Fibroblast of lung (primary cell): ENCODE measurements at regions not wholly inside any gene's neighbourhood (a gene's known extent, or its start where the extent isn't known, plus 50 kb on each side); places are given as distances from the start of the nearest gene placed in this dataset.
"Not testable (repeated sequence)": the region's sequence is repeated elsewhere in the genome, so short reads cannot be mapped to it uniquely, and the experiment has no call there.

Source experiments
- DNase-seq, 2 donors: peaks; one replicate each; pipeline versions ENCODE4 v3.0.0 to v3.0.0-alpha.2; 2010; ENCODE audit warnings: low read depth in 2 of 2
- H2AFZ ChIP-seq: 2 replicates; pipeline ENCODE4 v1.5.1; 2012; ENCODE audit warnings: low read length, control low read depth, inconsistent platforms
- H3K27ac ChIP-seq: 2 replicates; pipeline ENCODE4 v1.5.1; 2011; ENCODE audit warnings: low read length, control low read depth; ENCODE audit not compliant: insufficient read depth
- H3K27me3 ChIP-seq: 2 replicates; pipeline ENCODE4 v1.5.1; 2011; ENCODE audit warnings: mild to moderate bottlenecking, low read length; ENCODE audit not compliant: control insufficient read depth, insufficient read depth
- H3K36me3 ChIP-seq: 2 replicates; pipeline ENCODE4 v1.5.1; 2011; ENCODE audit warnings: low read length; ENCODE audit not compliant: control insufficient read depth, insufficient read depth
- H3K4me1 ChIP-seq: 2 replicates; pipeline ENCODE4 v1.5.1; 2011; ENCODE audit warnings: low read length; ENCODE audit not compliant: control insufficient read depth, insufficient read depth; ENCODE audit errors: extremely low read depth
- H3K4me2 ChIP-seq: 2 replicates; pipeline ENCODE4 v1.5.1; 2011; ENCODE audit warnings: low read length, control low read depth; ENCODE audit not compliant: insufficient read depth; ENCODE audit errors: extremely low read depth
- H3K4me3 ChIP-seq, 4 experiments: fragments of 200-600 bp in 1 of 4; sonication (generic) in 1 of 4; replicated peaks in 1 of 4; 2 replicates each; pipeline ENCODE4 v1.5.1; 2011 to 2016; ENCODE audit warnings: low read length in 4 of 4, low read depth in 3 of 4, mild to moderate bottlenecking in 3 of 4, control low read depth in 2 of 4, inconsistent platforms in 1 of 4, mixed read lengths in 1 of 4; ENCODE audit not compliant: insufficient read depth in 1 of 4; ENCODE audit errors: control extremely low read depth in 1 of 4
- H3K79me2 ChIP-seq: 2 replicates; pipeline ENCODE4 v1.5.1; 2012; ENCODE audit warnings: mild to moderate bottlenecking, low read length, inconsistent platforms; ENCODE audit not compliant: control insufficient read depth, insufficient read depth
- H3K9ac ChIP-seq: 2 replicates; pipeline ENCODE4 v1.5.1; 2011; ENCODE audit warnings: mild to moderate bottlenecking, low read length, control low read depth; ENCODE audit not compliant: insufficient read depth
- H3K9me3 ChIP-seq: 2 replicates; pipeline ENCODE4 v1.5.1; 2012; ENCODE audit warnings: low read depth, low read length; ENCODE audit not compliant: control insufficient read depth, insufficient read depth
- H4K20me1 ChIP-seq: 2 replicates; pipeline ENCODE4 v1.5.1; 2011; ENCODE audit warnings: low read length; ENCODE audit not compliant: control insufficient read depth, insufficient read depth; ENCODE audit errors: extremely low read depth
- EZH2 ChIP-seq: IDR thresholded peaks from 2 replicates; pipeline ENCODE4 v1.5.1; 2012; ENCODE audit warnings: low read length, control low read depth, mild to moderate bottlenecking; ENCODE audit errors: missing control alignments
- TF ChIP-seq, protein P1 (sequence below), 2 donors: IDR thresholded peaks in 1 of 2; conservative IDR thresholded peaks in 1 of 2; 1 replicate in 1 of 2; 2 replicates in 1 of 2; pipeline ENCODE4 v1.5.1; 2011 to 2012; ENCODE audit warnings: low read length in 2 of 2, control low read depth in 1 of 2, inconsistent platforms in 1 of 2, low read depth in 1 of 2, mild to moderate bottlenecking in 1 of 2

DNA sequence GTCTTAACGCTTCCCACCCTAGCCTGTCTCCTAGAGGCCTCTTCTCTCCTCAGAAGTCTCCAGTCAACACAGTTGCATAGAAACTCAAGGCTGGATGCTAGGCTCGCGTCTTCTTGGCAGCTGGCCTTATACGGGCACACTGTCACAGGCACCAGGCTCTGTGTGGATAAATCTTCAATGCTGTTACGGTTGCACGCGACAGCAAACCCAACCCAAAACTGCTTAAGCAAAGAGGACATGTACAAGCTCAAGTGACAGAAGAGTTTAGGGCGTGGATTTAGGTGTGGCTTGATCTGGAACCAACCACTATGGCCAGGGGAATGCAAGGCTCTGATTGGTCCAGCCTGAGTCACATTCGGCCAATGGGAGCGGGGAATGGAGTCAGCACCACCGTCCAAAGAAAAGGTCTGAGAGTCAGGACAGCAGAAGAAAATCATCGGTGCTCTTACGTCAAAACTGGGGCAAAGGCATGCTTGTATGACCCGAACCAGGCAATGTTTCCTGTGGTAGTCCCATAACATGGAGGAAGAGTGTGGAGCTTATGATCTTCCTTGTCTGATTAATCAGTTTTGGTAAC is 65.1 kb upstream of the ZNG1B start:
- not testable (repeated sequence) for H3K27me3 ChIP-seq, H3K4me1 ChIP-seq, H2AFZ ChIP-seq, DNase-seq, H3K4me3 ChIP-seq, H3K79me2 ChIP-seq, H4K20me1 ChIP-seq, H3K27ac ChIP-seq, H3K4me2 ChIP-seq, H3K36me3 ChIP-seq, H3K9ac ChIP-seq, H3K9me3 ChIP-seq

GRCh38 chr2:113370478-113371091 is 66.9 kb upstream of the ZNG1B start:
- Histone ChIP-seq H3K36me3 (no peaks in the 10 kb centered on the region), H3K4me1 (no peaks in the 10 kb centered on the region), H3K27me3 (peaks cover 3% of the 10 kb centered on the region), H3K79me2 (no peaks in the 10 kb centered on the region), H3K9me3 (no peaks in the 10 kb centered on the region), H3K4me3 (no peak overlapping the region), H3K27ac (no peak overlapping the region), H4K20me1 (no peaks in the 10 kb centered on the region), H3K9ac (no peak overlapping the region), H2AFZ (no peak overlapping the region), H3K4me2 (no peak overlapping the region)
- TF ChIP-seq, protein P1, sequence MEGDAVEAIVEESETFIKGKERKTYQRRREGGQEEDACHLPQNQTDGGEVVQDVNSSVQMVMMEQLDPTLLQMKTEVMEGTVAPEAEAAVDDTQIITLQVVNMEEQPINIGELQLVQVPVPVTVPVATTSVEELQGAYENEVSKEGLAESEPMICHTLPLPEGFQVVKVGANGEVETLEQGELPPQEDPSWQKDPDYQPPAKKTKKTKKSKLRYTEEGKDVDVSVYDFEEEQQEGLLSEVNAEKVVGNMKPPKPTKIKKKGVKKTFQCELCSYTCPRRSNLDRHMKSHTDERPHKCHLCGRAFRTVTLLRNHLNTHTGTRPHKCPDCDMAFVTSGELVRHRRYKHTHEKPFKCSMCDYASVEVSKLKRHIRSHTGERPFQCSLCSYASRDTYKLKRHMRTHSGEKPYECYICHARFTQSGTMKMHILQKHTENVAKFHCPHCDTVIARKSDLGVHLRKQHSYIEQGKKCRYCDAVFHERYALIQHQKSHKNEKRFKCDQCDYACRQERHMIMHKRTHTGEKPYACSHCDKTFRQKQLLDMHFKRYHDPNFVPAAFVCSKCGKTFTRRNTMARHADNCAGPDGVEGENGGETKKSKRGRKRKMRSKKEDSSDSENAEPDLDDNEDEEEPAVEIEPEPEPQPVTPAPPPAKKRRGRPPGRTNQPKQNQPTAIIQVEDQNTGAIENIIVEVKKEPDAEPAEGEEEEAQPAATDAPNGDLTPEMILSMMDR (conservative IDR thresholded peaks at IDR 0.05 in 1 of 2, IDR thresholded peaks at IDR 0.05 in 1 of 2; ENCODE audit: low read depth in 1 of 2, low read length in 2 of 2): peak; percentile 64 to 72
- no peak for TF ChIP-seq EZH2
- DNase-seq: peak; percentile 58 to 83

GRCh38 chr2:113370030-113370429 is 67.5 kb upstream of the ZNG1B start:
- H2AFZ ChIP-seq: no peak overlapping the region
- no peak overlapping the region for H3K27ac ChIP-seq
- no peak overlapping the region for H3K4me3 ChIP-seq
- H3K4me2 ChIP-seq: no peak overlapping the region
- H3K27me3 ChIP-seq: peaks cover under 1% of the 10 kb centered on the region
- no peak for DNase-seq
- H4K20me1 ChIP-seq: no peaks in the 10 kb centered on the region
- H3K4me1 ChIP-seq: no peaks in the 10 kb centered on the region
- H3K9me3 ChIP-seq: no peaks in the 10 kb centered on the region
- no peaks in the 10 kb centered on the region for H3K79me2 ChIP-seq
- no peaks in the 10 kb centered on the region for H3K36me3 ChIP-seq
- no peak for TF ChIP-seq EZH2
- TF ChIP-seq, protein P1 (conservative IDR thresholded peaks at IDR 0.05 in 1 of 2, IDR thresholded peaks at IDR 0.05 in 1 of 2; ENCODE audit: low read depth in 1 of 2, low read length in 2 of 2): no peak
- H3K9ac ChIP-seq: no peak overlapping the region

DNA sequence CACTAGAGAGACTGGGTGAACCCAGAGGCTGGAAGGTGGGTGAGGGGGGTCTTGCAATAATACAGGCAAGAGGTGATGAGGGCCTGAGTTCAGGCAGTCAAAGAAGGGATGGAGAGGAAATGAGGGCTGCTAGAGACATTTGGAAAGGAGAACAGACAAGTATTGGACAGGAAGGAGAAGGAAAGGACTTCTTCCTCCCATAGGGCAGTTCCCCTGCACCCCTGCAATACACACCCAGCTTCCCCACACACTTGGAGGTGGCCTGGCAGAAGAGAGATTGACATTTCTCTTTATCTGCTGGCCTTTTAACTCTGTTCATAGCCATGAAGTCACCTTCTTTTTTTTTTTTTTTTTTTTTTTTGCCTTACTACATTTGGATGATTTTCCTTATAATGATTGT is 68.9 kb upstream of the ZNG1B start:
- H3K27me3 ChIP-seq, H3K27ac ChIP-seq, H3K4me1 ChIP-seq, H2AFZ ChIP-seq, H3K4me3 ChIP-seq, H3K9me3 ChIP-seq, H3K9ac ChIP-seq, H3K36me3 ChIP-seq, H4K20me1 ChIP-seq, H3K79me2 ChIP-seq, H3K4me2 ChIP-seq, DNase-seq: not testable (repeated sequence)

DNA sequence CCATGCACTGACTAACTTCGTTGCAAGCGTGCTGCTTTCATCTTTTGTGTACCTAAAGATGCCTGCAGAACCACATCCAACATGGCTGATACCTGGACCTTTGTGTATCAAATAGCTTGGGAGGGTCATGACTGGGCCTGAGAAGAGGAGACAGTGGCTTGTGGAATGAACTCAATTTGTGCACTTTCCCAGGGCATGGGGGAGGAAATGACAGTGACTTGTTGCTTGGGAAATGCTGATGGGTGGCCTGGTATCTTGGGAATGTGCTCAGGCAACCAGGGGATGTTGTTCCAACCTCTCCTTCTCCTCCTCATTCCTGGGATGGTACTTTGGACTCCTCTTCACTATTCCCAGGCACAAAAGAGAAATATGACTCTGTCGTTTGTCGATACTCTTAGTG is 70.7 kb upstream of the ZNG1B start:
- H3K4me2 ChIP-seq, H3K4me1 ChIP-seq, DNase-seq, H4K20me1 ChIP-seq, H2AFZ ChIP-seq, H3K36me3 ChIP-seq, H3K9me3 ChIP-seq, H3K9ac ChIP-seq, H3K27me3 ChIP-seq, H3K4me3 ChIP-seq, H3K79me2 ChIP-seq, H3K27ac ChIP-seq: not testable (repeated sequence)
